ENCODE measurements at regions not wholly inside any gene's neighbourhood (a gene's known extent, or its start where the extent isn't known, plus 50 kb on each side); places are given as distances from the start of the nearest gene placed in this dataset.

- Mint-ChIP-seq H3K4me3 (ENCODE audit: unreplicated experiment) (no peak overlapping the region), H3K27me3 (ENCODE audit: low read depth) (peaks cover 1% of the 10 kb centered on the region), H3K27ac (ENCODE audit: unreplicated experiment) (no peak overlapping the region)
Measured at GRCh38 chr12:107518868-107519267, 166.7 kb upstream of the PWP1 start.

GRCh38 chr12:107519906-107520859 lies 165.4 kb upstream of the PWP1 start:
- peaks cover 1% of the 10 kb centered on the region for H3K27me3 Mint-ChIP-seq (ENCODE audit: low read depth)
- peaks cover 12% of the 10 kb centered on the region for H3K9me3 Mint-ChIP-seq (ENCODE audit: low read depth)
- no peak for TF ChIP-seq CTCF (IDR thresholded peaks at IDR 0.05)
- no peaks in the 10 kb centered on the region for H3K36me3 Mint-ChIP-seq (ENCODE audit: low read depth)
- no peak overlapping the region for H3K27ac Mint-ChIP-seq (ENCODE audit: unreplicated experiment)
- peaks cover 7% of the 10 kb centered on the region for H3K4me1 Mint-ChIP-seq (ENCODE audit: low read depth)
- H3K4me3 Mint-ChIP-seq (ENCODE audit: unreplicated experiment), result no peak overlapping the region
- no peak for DNase-seq (ENCODE audit: low spot score)

More at GRCh38 chr12:107518868-107519267, 166.7 kb upstream of the PWP1 start:
- H3K4me1 Mint-ChIP-seq (ENCODE audit: low read depth), result peaks cover 12% of the 10 kb centered on the region
- no peak for TF ChIP-seq CTCF (IDR thresholded peaks at IDR 0.05)
- DNase-seq (ENCODE audit: low spot score), result no peak
- peaks cover 12% of the 10 kb centered on the region for H3K9me3 Mint-ChIP-seq (ENCODE audit: low read depth)
- H3K36me3 Mint-ChIP-seq (ENCODE audit: low read depth), result no peaks in the 10 kb centered on the region

- DNase-seq (ENCODE audit: low spot score), result no peak
- Mint-ChIP-seq H3K27me3 (ENCODE audit: low read depth) (peaks cover 1% of the 10 kb centered on the region), H3K9me3 (ENCODE audit: low read depth) (peaks cover 10% of the 10 kb centered on the region), H3K4me3 (ENCODE audit: unreplicated experiment) (no peak overlapping the region), H3K27ac (ENCODE audit: unreplicated experiment) (no peak overlapping the region), H3K4me1 (ENCODE audit: low read depth) (no peaks in the 10 kb centered on the region), H3K36me3 (ENCODE audit: low read depth) (no peaks in the 10 kb centered on the region)
- TF ChIP-seq CTCF (IDR thresholded peaks at IDR 0.05), result no peak
Measured at GRCh38 chr12:107521826-107522355, 163.7 kb upstream of the PWP1 start.

GRCh38 chr12:107522692-107523477 lies 162.7 kb upstream of the PWP1 start:
- H3K36me3 Mint-ChIP-seq (ENCODE audit: low read depth), result no peaks in the 10 kb centered on the region
- H3K27ac Mint-ChIP-seq (ENCODE audit: unreplicated experiment), result no peak overlapping the region
- no peak for DNase-seq (ENCODE audit: low spot score)
- H3K9me3 Mint-ChIP-seq (ENCODE audit: low read depth), result peaks cover 10% of the 10 kb centered on the region
- peaks cover 1% of the 10 kb centered on the region for H3K27me3 Mint-ChIP-seq (ENCODE audit: low read depth)
- no peaks in the 10 kb centered on the region for H3K4me1 Mint-ChIP-seq (ENCODE audit: low read depth)
- H3K4me3 Mint-ChIP-seq (ENCODE audit: unreplicated experiment), result no peak overlapping the region
- no peak for TF ChIP-seq CTCF (IDR thresholded peaks at IDR 0.05)

Measured in chondrocyte (in vitro differentiated cells).